H9 (cell line): ENCODE measurements at regions not wholly inside any gene's neighbourhood (a gene's known extent, or its start where the extent isn't known, plus 50 kb on each side); places are given as distances from the start of the nearest gene placed in this dataset.

Experiments used
- DNase-seq: peaks from one replicate; pipeline ENCODE4 v3.0.0-alpha.2; 2017
- H2AFZ ChIP-seq: one replicate; pipeline ENCODE4 v1.6.1; 2013; ENCODE audit warnings: mild to moderate bottlenecking, low read length, control low read depth, moderate library complexity
- H2AK5ac ChIP-seq: 2 replicates; pipeline ENCODE4 v1.6.1; 2013; ENCODE audit warnings: low read length, control low read depth, mixed read lengths; ENCODE audit not compliant: insufficient read length
- H2BK120ac ChIP-seq: one replicate; pipeline ENCODE4 v1.6.1; 2013; ENCODE audit warnings: low read depth, mild to moderate bottlenecking, low read length, control low read depth, inconsistent platforms; ENCODE audit not compliant: poor library complexity, severe bottlenecking
- H2BK12ac ChIP-seq: 2 replicates; pipeline ENCODE4 v1.6.1; 2013; ENCODE audit warnings: low read length, control low read depth, mixed read lengths, low read depth; ENCODE audit not compliant: insufficient read length
- H2BK15ac ChIP-seq: 2 replicates; pipeline ENCODE4 v1.6.1; 2013; ENCODE audit warnings: low read depth, low read length, control low read depth
- H2BK20ac ChIP-seq: one replicate; pipeline ENCODE4 v1.6.1; 2013; ENCODE audit warnings: low read depth, mild to moderate bottlenecking, low read length, control low read depth, inconsistent platforms; ENCODE audit not compliant: poor library complexity, severe bottlenecking
- H2BK5ac ChIP-seq: 2 replicates; pipeline ENCODE4 v1.6.1; 2013; ENCODE audit warnings: low read length, control low read depth, mixed read lengths; ENCODE audit not compliant: insufficient read length
- H3K14ac ChIP-seq: 2 replicates; pipeline ENCODE4 v1.6.1; 2013; ENCODE audit warnings: low read length, control low read depth; ENCODE audit not compliant: insufficient read depth
- H3K18ac ChIP-seq: 2 replicates; pipeline ENCODE4 v1.6.1; 2013; ENCODE audit warnings: low read depth, mild to moderate bottlenecking, mixed read lengths, low read length, control low read depth; ENCODE audit not compliant: insufficient read length
- H3K23ac ChIP-seq: 2 replicates; pipeline ENCODE4 v1.6.1; 2013; ENCODE audit warnings: low read length, control low read depth, mixed read lengths, low read depth; ENCODE audit not compliant: insufficient read length
- H3K23me2 ChIP-seq: 2 replicates; pipeline ENCODE4 v1.6.1; 2013; ENCODE audit warnings: low read depth, mild to moderate bottlenecking, mixed read lengths, low read length, control low read depth; ENCODE audit not compliant: insufficient read length, poor library complexity, severe bottlenecking
- H3K27ac ChIP-seq: 2 replicates; pipeline ENCODE4 v1.5.1; 2013; ENCODE audit warnings: low read length, control low read depth, mixed read lengths, low read depth; ENCODE audit not compliant: insufficient read length
- H3K27me3 ChIP-seq: 2 replicates; pipeline ENCODE4 v1.6.1; 2013; ENCODE audit warnings: low read length, control low read depth, inconsistent platforms; ENCODE audit not compliant: insufficient read depth
- H3K4ac ChIP-seq: 2 replicates; pipeline ENCODE4 v1.6.1; 2013; ENCODE audit warnings: low read depth, mild to moderate bottlenecking, control low read depth, inconsistent platforms, low read length, moderate library complexity
- H3K4me1 ChIP-seq: 2 replicates; pipeline ENCODE4 v1.6.1; 2013; ENCODE audit warnings: low read length, control low read depth, inconsistent platforms; ENCODE audit not compliant: insufficient read depth
- H3K4me2 ChIP-seq: 2 replicates; pipeline ENCODE4 v1.6.1; 2013; ENCODE audit warnings: low read length, control low read depth, mixed read lengths; ENCODE audit not compliant: insufficient read length, insufficient read depth
- H3K56ac ChIP-seq: 2 replicates; pipeline ENCODE4 v1.6.1; 2013; ENCODE audit warnings: low read depth, mild to moderate bottlenecking, mixed read lengths, low read length, control low read depth; ENCODE audit not compliant: insufficient read length
- H3K79me1 ChIP-seq: 2 replicates; pipeline ENCODE4 v1.6.1; 2013; ENCODE audit warnings: low read depth, mild to moderate bottlenecking, moderate library complexity, low read length, control low read depth, inconsistent platforms; ENCODE audit not compliant: insufficient read depth, poor library complexity, severe bottlenecking
- H3K79me2 ChIP-seq: 2 replicates; pipeline ENCODE4 v1.6.1; 2013; ENCODE audit warnings: low read length, control low read depth, inconsistent platforms; ENCODE audit not compliant: insufficient read depth
- H3K9ac ChIP-seq: 2 replicates; pipeline ENCODE4 v1.6.1; 2013; ENCODE audit warnings: low read length, control low read depth, mixed read lengths; ENCODE audit not compliant: insufficient read length; ENCODE audit errors: extremely low read depth
- H3K9me3 ChIP-seq: one replicate; pipeline ENCODE4 v1.6.1; 2013; ENCODE audit warnings: low read depth, low read length, inconsistent platforms; ENCODE audit not compliant: control insufficient read depth
- H3T11ph ChIP-seq: one replicate; pipeline ENCODE4 v1.6.1; 2013; ENCODE audit warnings: mild to moderate bottlenecking, low read length, control low read depth, inconsistent platforms
- H4K20me1 ChIP-seq: one replicate; pipeline ENCODE4 v1.6.1; 2013; ENCODE audit not compliant: control insufficient read depth, insufficient read length, insufficient read depth
- H4K5ac ChIP-seq: 2 replicates; pipeline ENCODE4 v1.6.1; 2013; ENCODE audit warnings: low read depth, mild to moderate bottlenecking, mixed read lengths, low read length, control low read depth; ENCODE audit not compliant: insufficient read length
- H4K8ac ChIP-seq: replicated peaks from 2 replicates; pipeline ENCODE4 v1.6.1; 2013; ENCODE audit warnings: low read length, control low read depth, mixed read lengths, low read depth; ENCODE audit not compliant: insufficient read length
- H4K91ac ChIP-seq: 2 replicates; pipeline ENCODE4 v1.6.1; 2013; ENCODE audit warnings: low read depth, mild to moderate bottlenecking, moderate library complexity, mixed read lengths, low read length, control low read depth; ENCODE audit not compliant: insufficient read length
- H3K27ac Mint-ChIP-seq, 3 experiments: 2 replicates in 2 of 3; 3 replicates in 1 of 3; pipeline ENCODE4 v1.8.0; 2020 to 2021; ENCODE audit warnings: mixed read lengths in 3 of 3, mild to moderate bottlenecking in 1 of 3, moderate library complexity in 1 of 3
- H3K27me3 Mint-ChIP-seq: 2 replicates; pipeline ENCODE4 v1.8.0; 2021; ENCODE audit warnings: low read depth, mild to moderate bottlenecking, moderate library complexity, mixed read lengths
- H3K36me3 Mint-ChIP-seq, 3 experiments: 2 replicates in 2 of 3; 3 replicates in 1 of 3; pipeline ENCODE4 v1.8.0; 2020 to 2021; ENCODE audit warnings: low read depth in 3 of 3, mixed read lengths in 3 of 3; ENCODE audit not compliant: insufficient read depth in 1 of 3
- H3K4me1 Mint-ChIP-seq, 2 experiments: 2 replicates each; pipeline ENCODE4 v1.8.0; 2020; ENCODE audit warnings: mixed read lengths in 2 of 2
- H3K4me3 Mint-ChIP-seq, 2 experiments: 2 replicates in 1 of 2; 3 replicates in 1 of 2; pipeline ENCODE4 v1.8.0; 2020 to 2021; ENCODE audit warnings: mild to moderate bottlenecking in 2 of 2, mixed read lengths in 2 of 2, moderate library complexity in 1 of 2
- H3K9me3 Mint-ChIP-seq, 2 experiments: 2 replicates in 1 of 2; 3 replicates in 1 of 2; pipeline ENCODE4 v1.8.0; 2020; ENCODE audit warnings: mild to moderate bottlenecking in 2 of 2, mixed read lengths in 2 of 2, moderate library complexity in 1 of 2
- WGBS: extraction: QIAGEN DNeasy Blood & Tissue Kit; methylation state at CpG from one replicate; pipeline ENCODE4 v1.1.7; 2013; ENCODE audit warnings: missing lambda C conversion rate, low lambda C conversion rate, mixed read lengths; ENCODE audit not compliant: insufficient read length; ENCODE audit errors: extremely low coverage; 5-methylcytosine and 5-hydroxymethylcytosine counted together
- TF ChIP-seq, protein P1 (sequence below): fragments of 200-600 bp; sonication (generic); conservative IDR thresholded peaks from 3 replicates; pipeline ENCODE4 v1.8.0; 2021; ENCODE audit warnings: antibody characterized with exemption, mild to moderate bottlenecking

DNA sequence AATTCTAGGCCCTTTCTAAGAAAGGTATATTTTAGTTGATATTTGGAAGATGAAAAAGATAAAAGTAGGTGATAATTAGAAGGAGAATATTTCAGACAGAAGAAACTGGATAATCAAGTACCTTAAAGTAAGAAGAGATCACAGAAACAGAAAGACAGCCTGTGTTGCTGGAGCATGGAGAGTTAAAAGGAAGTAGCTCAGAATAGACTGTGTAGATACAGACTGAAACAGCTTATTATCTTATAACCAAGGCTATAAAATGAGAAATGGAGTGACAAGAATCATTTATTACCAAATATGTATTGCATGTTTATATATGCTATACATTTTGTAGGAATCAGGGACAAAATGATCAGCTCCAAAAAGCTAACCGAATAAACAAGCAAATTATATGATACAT lies 1120.3 kb downstream of the BRINP3 start:
- Histone ChIP-seq H3K9ac (no peak overlapping the region), H2BK20ac (no peak overlapping the region), H2AFZ (no peak overlapping the region), H4K20me1 (no peaks in the 10 kb centered on the region), H4K91ac (no peak overlapping the region), H3K79me2 (no peaks in the 10 kb centered on the region), H3K27ac (no peak overlapping the region), H3K79me1 (no peaks in the 10 kb centered on the region), H2BK120ac (no peak overlapping the region), H3K4ac (no peak overlapping the region), H3K4me1 (no peaks in the 10 kb centered on the region), H3K18ac (no peak overlapping the region), H4K8ac (no peak overlapping the region), H2AK5ac (no peak overlapping the region), H3K23me2 (no peaks in the 10 kb centered on the region), H3K56ac (no peak overlapping the region), H2BK15ac (no peak overlapping the region), H4K5ac (no peak overlapping the region), H2BK12ac (no peak overlapping the region), H2BK5ac (no peak overlapping the region), H3K9me3 (no peaks in the 10 kb centered on the region), H3K27me3 (no peaks in the 10 kb centered on the region), H3T11ph (no peak overlapping the region), H3K14ac (no peak overlapping the region), H3K23ac (no peak overlapping the region), H3K4me2 (no peak overlapping the region)
- TF ChIP-seq, protein P1, sequence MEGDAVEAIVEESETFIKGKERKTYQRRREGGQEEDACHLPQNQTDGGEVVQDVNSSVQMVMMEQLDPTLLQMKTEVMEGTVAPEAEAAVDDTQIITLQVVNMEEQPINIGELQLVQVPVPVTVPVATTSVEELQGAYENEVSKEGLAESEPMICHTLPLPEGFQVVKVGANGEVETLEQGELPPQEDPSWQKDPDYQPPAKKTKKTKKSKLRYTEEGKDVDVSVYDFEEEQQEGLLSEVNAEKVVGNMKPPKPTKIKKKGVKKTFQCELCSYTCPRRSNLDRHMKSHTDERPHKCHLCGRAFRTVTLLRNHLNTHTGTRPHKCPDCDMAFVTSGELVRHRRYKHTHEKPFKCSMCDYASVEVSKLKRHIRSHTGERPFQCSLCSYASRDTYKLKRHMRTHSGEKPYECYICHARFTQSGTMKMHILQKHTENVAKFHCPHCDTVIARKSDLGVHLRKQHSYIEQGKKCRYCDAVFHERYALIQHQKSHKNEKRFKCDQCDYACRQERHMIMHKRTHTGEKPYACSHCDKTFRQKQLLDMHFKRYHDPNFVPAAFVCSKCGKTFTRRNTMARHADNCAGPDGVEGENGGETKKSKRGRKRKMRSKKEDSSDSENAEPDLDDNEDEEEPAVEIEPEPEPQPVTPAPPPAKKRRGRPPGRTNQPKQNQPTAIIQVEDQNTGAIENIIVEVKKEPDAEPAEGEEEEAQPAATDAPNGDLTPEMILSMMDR: no peak
- Mint-ChIP-seq H3K9me3 (no peaks in the 10 kb centered on the region), H3K27ac (no peak overlapping the region), H3K4me1 (no peaks in the 10 kb centered on the region), H3K27me3 (no peaks in the 10 kb centered on the region), H3K4me3 (no peak overlapping the region), H3K36me3 (no peaks in the 10 kb centered on the region)
- no peak for DNase-seq
- WGBS: no CpG with 5 or more reads among the region's 1 CpG
